ENCODE measurements at regions not wholly inside any gene's neighbourhood (a gene's known extent, or its start where the extent isn't known, plus 50 kb on each side); places are given as distances from the start of the nearest gene placed in this dataset.

GRCh38 chr20:56831795-56832194, 202.7 kb downstream of the TFAP2C start:
- no peak for TF ChIP-seq POLR2A (IDR thresholded peaks at IDR 0.05)
- TF ChIP-seq POLR2AphosphoS5 (IDR thresholded peaks at IDR 0.05), result no peak
